GM13976 (cell line): ENCODE measurements at regions not wholly inside any gene's neighbourhood (a gene's known extent, or its start where the extent isn't known, plus 50 kb on each side); places are given as distances from the start of the nearest gene placed in this dataset.

ENCODE experiments used
- DNase-seq: peaks from one replicate; pipeline ENCODE4 v3.0.0; 2012; ENCODE audit warnings: low spot score
- in situ Hi-C: fragments of 300-500 bp; cut with MboI; formaldehyde crosslinking; loops from one replicate; pipeline ENCODE4 v1.12.0; 2022; ENCODE audit warnings: low sequenced_read_pairs, mixed read lengths, inconsistent platforms; ENCODE audit not compliant: unreplicated experiment
- TF ChIP-seq, protein P1 (sequence below): IDR thresholded peaks from 2 replicates; pipeline ENCODE4 v1.5.1; 2012; ENCODE audit warnings: borderline replicate concordance, mild to moderate bottlenecking; ENCODE audit not compliant: insufficient read depth; ENCODE audit errors: extremely low read depth, missing control alignments, control extremely low read depth

- TF ChIP-seq, protein P1, sequence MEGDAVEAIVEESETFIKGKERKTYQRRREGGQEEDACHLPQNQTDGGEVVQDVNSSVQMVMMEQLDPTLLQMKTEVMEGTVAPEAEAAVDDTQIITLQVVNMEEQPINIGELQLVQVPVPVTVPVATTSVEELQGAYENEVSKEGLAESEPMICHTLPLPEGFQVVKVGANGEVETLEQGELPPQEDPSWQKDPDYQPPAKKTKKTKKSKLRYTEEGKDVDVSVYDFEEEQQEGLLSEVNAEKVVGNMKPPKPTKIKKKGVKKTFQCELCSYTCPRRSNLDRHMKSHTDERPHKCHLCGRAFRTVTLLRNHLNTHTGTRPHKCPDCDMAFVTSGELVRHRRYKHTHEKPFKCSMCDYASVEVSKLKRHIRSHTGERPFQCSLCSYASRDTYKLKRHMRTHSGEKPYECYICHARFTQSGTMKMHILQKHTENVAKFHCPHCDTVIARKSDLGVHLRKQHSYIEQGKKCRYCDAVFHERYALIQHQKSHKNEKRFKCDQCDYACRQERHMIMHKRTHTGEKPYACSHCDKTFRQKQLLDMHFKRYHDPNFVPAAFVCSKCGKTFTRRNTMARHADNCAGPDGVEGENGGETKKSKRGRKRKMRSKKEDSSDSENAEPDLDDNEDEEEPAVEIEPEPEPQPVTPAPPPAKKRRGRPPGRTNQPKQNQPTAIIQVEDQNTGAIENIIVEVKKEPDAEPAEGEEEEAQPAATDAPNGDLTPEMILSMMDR, result no peak
- no peak for DNase-seq
- in situ Hi-C loops, result no loop called here
Measured at GRCh38 chr6:18897350-18897749, 510.2 kb downstream of the RNF144B start.

DNA sequence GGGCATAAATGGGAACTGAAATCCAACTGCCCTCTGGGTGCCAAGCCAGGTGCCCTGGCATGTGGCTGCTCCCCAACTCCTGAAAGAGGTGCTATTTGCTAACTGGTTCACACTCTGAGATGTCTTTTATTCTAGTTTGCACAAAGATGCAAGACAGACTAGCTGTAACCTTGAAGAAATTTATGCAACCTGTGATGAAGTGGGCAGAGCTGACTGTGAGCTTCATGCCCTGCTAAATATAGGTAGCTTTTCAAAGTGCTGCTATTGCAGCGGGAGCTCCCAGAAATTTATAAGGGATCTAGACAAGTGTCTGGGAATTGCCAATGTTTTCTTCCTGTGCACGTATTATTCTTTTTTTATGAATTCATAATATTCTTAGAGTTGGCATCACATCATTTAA, 517.5 kb downstream of the RNF144B start:
- DNase-seq, result no peak
- in situ Hi-C loops, result no loop called here
- TF ChIP-seq, protein P1, result no peak

- in situ Hi-C loops, result no loop called here
- no peak for DNase-seq
- TF ChIP-seq, protein P1, result no peak
Measured at GRCh38 chr6:18920701-18921100, 533.6 kb downstream of the RNF144B start.

- TF ChIP-seq, protein P1, result no peak
- DNase-seq, result no peak
- in situ Hi-C loops, result no loop called here
Measured at GRCh38 chr6:18931086-18931485, 543.9 kb downstream of the RNF144B start.

- in situ Hi-C loops, result no loop called here
- no peak for DNase-seq
- TF ChIP-seq, protein P1, result no peak
Measured at GRCh38 chr6:18958146-18958545, 571.0 kb downstream of the RNF144B start.

GRCh38 chr6:18961566-18961965, 574.4 kb downstream of the RNF144B start:
- TF ChIP-seq, protein P1, result no peak
- no peak for DNase-seq
- in situ Hi-C loops, result no loop called here
